ENCODE measurements at regions not wholly inside any gene's neighbourhood (a gene's known extent, or its start where the extent isn't known, plus 50 kb on each side); places are given as distances from the start of the nearest gene placed in this dataset.

DNA sequence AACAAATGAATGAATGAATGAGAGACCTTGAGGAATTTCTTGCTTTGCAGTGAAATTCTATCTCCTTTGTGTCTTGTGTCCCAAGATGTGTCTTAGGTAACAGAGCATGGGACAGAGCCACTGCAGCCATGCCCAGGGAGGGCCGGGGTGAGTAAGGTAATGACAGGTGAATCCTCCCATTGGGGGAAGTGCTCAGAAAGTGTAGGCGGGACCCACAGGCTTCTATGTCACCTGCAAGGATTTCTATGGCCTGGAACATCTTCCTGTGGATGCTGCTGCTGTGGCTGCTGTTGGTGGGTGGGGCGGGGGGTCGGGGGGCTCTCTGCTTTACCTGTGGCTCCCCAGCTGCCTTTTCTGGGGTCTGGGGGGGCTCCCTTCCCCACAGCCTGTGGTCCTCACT is 133.6 kb upstream of the IER5L start:
- H3K14ac ChIP-seq (ENCODE audit: low read length), result no peak overlapping the region
- H3K4me3 ChIP-seq (ENCODE audit: low read depth, low read length), result no peak overlapping the region
- H2BK12ac ChIP-seq (ENCODE audit: low read length), result no peak overlapping the region
- no peak overlapping the region for H2AFZ ChIP-seq (ENCODE audit: insufficient read depth, low read length, poor library complexity)
- no peak overlapping the region for H4K12ac ChIP-seq (ENCODE audit: low read depth, low read length)
- H3K4me2 ChIP-seq (ENCODE audit: low read length), result no peak overlapping the region
- H3K79me2 ChIP-seq (ENCODE audit: control insufficient read depth, insufficient read depth, low read length, poor library complexity), result no peaks in the 10 kb centered on the region
- no peak overlapping the region for H3K23ac ChIP-seq (ENCODE audit: low read length)
- DNase-seq, result no peak
- no peaks in the 10 kb centered on the region for H3K27me3 ChIP-seq (ENCODE audit: insufficient read depth, low read length)
- no peak overlapping the region for H4K8ac ChIP-seq (ENCODE audit: low read depth, low read length)
- no peak overlapping the region for H3K27ac ChIP-seq (ENCODE audit: low read depth, low read length)
- no peak overlapping the region for H3K4ac ChIP-seq (ENCODE audit: low read depth, low read length)
- no peak overlapping the region for H2BK120ac ChIP-seq (ENCODE audit: insufficient read depth, low read length, poor library complexity)
- no peak overlapping the region for H3K18ac ChIP-seq (ENCODE audit: low read length)
- H4K91ac ChIP-seq (ENCODE audit: low read depth, low read length), result no peak overlapping the region
- H3K79me1 ChIP-seq (ENCODE audit: low read length), result peaks cover 2% of the 10 kb centered on the region
- no peak overlapping the region for H2BK5ac ChIP-seq (ENCODE audit: low read depth, low read length, poor library complexity)
- WGBS (ENCODE audit: extremely low coverage, insufficient coverage, insufficient read length), result no CpG with 5 or more reads among the region's 4 CpGs
- peaks cover 7% of the 10 kb centered on the region for H3K9me3 ChIP-seq (ENCODE audit: insufficient read depth, low read depth, low read length)
- peaks cover 6% of the 10 kb centered on the region in 2 experiments for H3K4me1 ChIP-seq (ENCODE audit: control insufficient read depth in 1 of 2, insufficient read depth in 2 of 2, low read length in 2 of 2)
- H2AK5ac ChIP-seq (ENCODE audit: low read length), result no peak overlapping the region
- H3K36me3 ChIP-seq (ENCODE audit: control insufficient read depth in 1 of 2, insufficient read depth in 2 of 2, low read length in 2 of 2), result no peaks in the 10 kb centered on the region
- no peak overlapping the region for H3K9ac ChIP-seq (ENCODE audit: low read length)

DNA sequence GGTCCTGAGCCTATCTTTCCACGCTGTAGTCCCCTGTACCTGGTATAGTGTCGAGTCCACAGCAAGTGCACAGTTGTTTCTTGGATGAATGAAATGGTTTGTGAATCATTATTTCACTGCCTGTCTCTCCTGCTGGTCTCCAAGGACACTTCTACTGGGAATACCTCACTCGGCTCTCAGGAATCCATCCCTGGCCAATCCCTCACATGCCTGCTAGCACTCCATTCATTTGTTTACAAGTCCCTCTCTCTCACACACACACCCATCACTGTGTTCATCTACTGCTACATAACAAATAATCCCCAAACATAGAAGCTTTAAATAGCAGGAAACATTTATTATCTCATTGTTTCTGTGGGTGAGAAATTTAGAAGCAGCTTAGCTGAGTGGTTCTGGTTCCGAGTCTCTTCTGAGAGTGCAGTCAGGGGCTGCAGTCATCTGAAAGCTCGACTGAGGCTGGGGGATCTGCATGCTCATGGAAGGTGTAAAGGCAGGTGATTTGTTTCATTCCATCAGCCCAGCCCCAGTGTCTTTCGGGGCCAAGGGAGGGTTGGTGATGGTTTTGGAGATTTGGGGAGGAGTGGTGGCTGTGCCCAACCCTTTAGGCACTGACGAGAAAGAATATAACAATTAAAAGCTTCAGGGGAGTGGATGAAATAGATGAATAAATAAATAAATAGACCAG is 132.7 kb upstream of the IER5L start:
- Histone ChIP-seq H3K4ac (ENCODE audit: low read depth, low read length) (no peak overlapping the region), H4K91ac (ENCODE audit: low read depth, low read length) (no peak overlapping the region), H2BK12ac (ENCODE audit: low read length) (no peak overlapping the region), H3K9ac (ENCODE audit: low read length) (no peak overlapping the region), H3K23ac (ENCODE audit: low read length) (no peak overlapping the region), H3K4me2 (ENCODE audit: low read length) (no peak overlapping the region), H3K18ac (ENCODE audit: low read length) (no peak overlapping the region), H3K36me3 (ENCODE audit: control insufficient read depth in 1 of 2, insufficient read depth in 2 of 2, low read length in 2 of 2) (no peaks in the 10 kb centered on the region), H3K4me3 (ENCODE audit: low read depth, low read length) (no peak overlapping the region), H4K12ac (ENCODE audit: low read depth, low read length) (no peak overlapping the region), H2BK120ac (ENCODE audit: insufficient read depth, low read length, poor library complexity) (no peak overlapping the region), H3K27me3 (ENCODE audit: insufficient read depth, low read length) (no peaks in the 10 kb centered on the region), H2AFZ (ENCODE audit: insufficient read depth, low read length, poor library complexity) (no peak overlapping the region), H3K79me2 (ENCODE audit: control insufficient read depth, insufficient read depth, low read length, poor library complexity) (no peaks in the 10 kb centered on the region), H2AK5ac (ENCODE audit: low read length) (no peak overlapping the region), H4K8ac (ENCODE audit: low read depth, low read length) (no peak overlapping the region), H3K14ac (ENCODE audit: low read length) (no peak overlapping the region), H3K4me1 (ENCODE audit: control insufficient read depth in 1 of 2, insufficient read depth in 2 of 2, low read length in 2 of 2) (peaks cover 5 to 6% of the 10 kb centered on the region in 2 experiments), H3K27ac (ENCODE audit: low read depth, low read length) (no peak overlapping the region), H3K9me3 (ENCODE audit: insufficient read depth, low read depth, low read length) (peaks cover 7% of the 10 kb centered on the region), H3K79me1 (ENCODE audit: low read length) (peaks cover 2% of the 10 kb centered on the region), H2BK5ac (ENCODE audit: low read depth, low read length, poor library complexity) (no peak overlapping the region)
- WGBS (ENCODE audit: extremely low coverage, insufficient coverage, insufficient read length), result no CpG with 5 or more reads among the region's 7 CpGs
- peak in 1 of 2 donors; percentile 32 for DNase-seq

DNA sequence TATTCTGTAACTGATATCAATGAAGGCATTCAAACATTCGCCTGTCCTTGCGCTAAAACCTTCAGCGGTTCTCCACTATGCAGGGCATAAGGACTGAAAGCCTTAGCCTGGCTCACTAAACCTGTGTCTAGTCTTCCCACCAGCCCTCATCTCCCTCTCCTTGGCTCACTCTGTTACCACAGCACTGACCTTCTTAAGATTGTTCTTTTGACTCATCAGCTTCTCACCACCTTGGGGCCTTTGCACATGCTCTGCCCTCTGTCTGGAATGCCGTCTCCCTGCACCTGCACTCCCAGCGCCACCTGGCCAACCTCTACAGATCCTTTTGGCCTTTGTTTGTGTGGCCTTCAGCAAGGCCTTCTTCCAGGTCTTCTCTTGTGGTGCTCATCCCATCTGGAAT is 131.8 kb upstream of the IER5L start:
- Histone ChIP-seq H2AK5ac (ENCODE audit: low read length) (no peak overlapping the region), H4K91ac (ENCODE audit: low read depth, low read length) (no peak overlapping the region)

DNA sequence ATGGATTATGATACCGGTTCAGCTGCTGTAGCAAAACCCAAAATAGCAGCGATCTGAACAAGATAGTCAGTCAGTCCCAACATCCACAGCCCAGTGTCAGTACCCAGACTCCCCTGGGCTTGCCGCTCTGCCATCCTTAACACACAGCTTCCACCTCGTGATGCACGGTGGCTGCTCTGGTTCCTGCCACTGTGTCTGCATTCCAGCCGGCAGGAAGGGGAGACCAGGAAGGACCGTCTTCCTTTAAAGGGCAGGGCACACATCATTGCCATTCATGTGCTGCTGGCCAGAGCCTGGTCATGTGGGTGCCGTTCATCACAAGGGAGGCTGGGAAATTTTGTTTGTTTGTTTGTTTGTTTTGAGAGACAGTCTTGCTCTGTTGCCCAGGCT is 131.0 kb upstream of the IER5L start:
- Histone ChIP-seq H2BK120ac (ENCODE audit: insufficient read depth, low read length, poor library complexity) (no peak overlapping the region), H3K27me3 (ENCODE audit: insufficient read depth, low read length) (no peaks in the 10 kb centered on the region), H3K18ac (ENCODE audit: low read length) (no peak overlapping the region), H3K23ac (ENCODE audit: low read length) (no peak overlapping the region), H3K4me2 (ENCODE audit: low read length) (no peak overlapping the region), H4K8ac (ENCODE audit: low read depth, low read length) (no peak overlapping the region), H3K4ac (ENCODE audit: low read depth, low read length) (no peak overlapping the region), H3K4me1 (ENCODE audit: control insufficient read depth in 1 of 2, insufficient read depth in 2 of 2, low read length in 2 of 2) (peaks cover 0 to 2% of the 10 kb centered on the region in 2 experiments), H2BK12ac (ENCODE audit: low read length) (no peak overlapping the region), H3K27ac (ENCODE audit: low read depth, low read length) (no peak overlapping the region), H4K91ac (ENCODE audit: low read depth, low read length) (no peak overlapping the region), H3K4me3 (ENCODE audit: low read depth, low read length) (no peak overlapping the region), H2AFZ (ENCODE audit: insufficient read depth, low read length, poor library complexity) (no peak overlapping the region), H3K14ac (ENCODE audit: low read length) (no peak overlapping the region), H4K12ac (ENCODE audit: low read depth, low read length) (no peak overlapping the region), H3K9me3 (ENCODE audit: insufficient read depth, low read depth, low read length) (peaks cover 7% of the 10 kb centered on the region), H3K36me3 (ENCODE audit: control insufficient read depth in 1 of 2, insufficient read depth in 2 of 2, low read length in 2 of 2) (no peaks in the 10 kb centered on the region), H2AK5ac (ENCODE audit: low read length) (no peak overlapping the region), H3K9ac (ENCODE audit: low read length) (no peak overlapping the region), H3K79me2 (ENCODE audit: control insufficient read depth, insufficient read depth, low read length, poor library complexity) (no peaks in the 10 kb centered on the region), H2BK5ac (ENCODE audit: low read depth, low read length, poor library complexity) (no peak overlapping the region), H3K79me1 (ENCODE audit: low read length) (no peaks in the 10 kb centered on the region)
- peak in 1 of 2 donors; percentile 35 for DNase-seq
- WGBS (ENCODE audit: extremely low coverage, insufficient coverage, insufficient read length), result no CpG with 5 or more reads among the region's 8 CpGs

More for the DNA sequence above, 131.8 kb upstream of the IER5L start:
- no peak overlapping the region for H3K4ac ChIP-seq (ENCODE audit: low read depth, low read length)
- no peak overlapping the region for H2BK12ac ChIP-seq (ENCODE audit: low read length)
- no peak overlapping the region for H2BK5ac ChIP-seq (ENCODE audit: low read depth, low read length, poor library complexity)
- no peak overlapping the region for H4K12ac ChIP-seq (ENCODE audit: low read depth, low read length)
- no peaks in the 10 kb centered on the region for H3K36me3 ChIP-seq (ENCODE audit: control insufficient read depth in 1 of 2, insufficient read depth in 2 of 2, low read length in 2 of 2)
- no peaks in the 10 kb centered on the region for H3K79me2 ChIP-seq (ENCODE audit: control insufficient read depth, insufficient read depth, low read length, poor library complexity)
- H3K9ac ChIP-seq (ENCODE audit: low read length), result no peak overlapping the region
- H3K18ac ChIP-seq (ENCODE audit: low read length), result no peak overlapping the region
- no peak overlapping the region for H3K14ac ChIP-seq (ENCODE audit: low read length)
- DNase-seq, result peak; percentile 75 to 90
- peaks cover 7% of the 10 kb centered on the region for H3K9me3 ChIP-seq (ENCODE audit: insufficient read depth, low read depth, low read length)
- H3K4me2 ChIP-seq (ENCODE audit: low read length), result no peak overlapping the region
- no peak overlapping the region for H3K4me3 ChIP-seq (ENCODE audit: low read depth, low read length)
- H3K23ac ChIP-seq (ENCODE audit: low read length), result no peak overlapping the region
- H2AFZ ChIP-seq (ENCODE audit: insufficient read depth, low read length, poor library complexity), result no peak overlapping the region
- H3K27me3 ChIP-seq (ENCODE audit: insufficient read depth, low read length), result no peaks in the 10 kb centered on the region
- no CpG with 5 or more reads among the region's 5 CpGs for WGBS (ENCODE audit: extremely low coverage, insufficient coverage, insufficient read length)
- H3K4me1 ChIP-seq (ENCODE audit: control insufficient read depth in 1 of 2, insufficient read depth in 2 of 2, low read length in 2 of 2), result peaks cover 0 to 2% of the 10 kb centered on the region in 2 experiments
- H2BK120ac ChIP-seq (ENCODE audit: insufficient read depth, low read length, poor library complexity), result no peak overlapping the region
- no peak overlapping the region for H4K8ac ChIP-seq (ENCODE audit: low read depth, low read length)
- H3K27ac ChIP-seq (ENCODE audit: low read depth, low read length), result no peak overlapping the region
- no peaks in the 10 kb centered on the region for H3K79me1 ChIP-seq (ENCODE audit: low read length)
